IMR-90 (cell line): ENCODE measurements at regions not wholly inside any gene's neighbourhood (a gene's known extent, or its start where the extent isn't known, plus 50 kb on each side); places are given as distances from the start of the nearest gene placed in this dataset.

Experiments used
- ATAC-seq: fragments of 200-7000 bp; cut with Tn5 transposase; 2 replicates; pipeline ENCODE4 v1.9.1; 2020; ENCODE audit warnings: low read depth, mild to moderate bottlenecking, moderate library complexity
- BruUV-seq: library from RNA; stranded (reverse); fragments of 400-500 nt; replicated peaks from 2 replicates; lab custom pipeline; 2021; lab: Mats Ljungman, UMichigan
- CTCF ChIA-PET: fragments of 300-600 bp; formaldehyde crosslinking; extraction: SDS; loops from one replicate; lab custom pipeline; 2021; ENCODE audit warnings: antibody characterized with exemption; lab: Yijun Ruan, JAX
- POLR2A ChIA-PET: fragments of 300-600 bp; sonication (Branson Sonifier 250); formaldehyde crosslinking; loops from one replicate; lab custom pipeline; 2022; ENCODE audit warnings: antibody characterized with exemption; ENCODE audit not compliant: unreplicated experiment; lab: Charles Lee
- DNase-seq: peaks from one replicate; pipeline ENCODE4 v3.0.0; 2013
- H2AFZ ChIP-seq: replicated peaks from 2 replicates; pipeline ENCODE3; 2013; ENCODE audit warnings: low read length, mild to moderate bottlenecking; ENCODE audit not compliant: poor library complexity
- H2AK5ac ChIP-seq: 2 replicates; pipeline ENCODE4 v1.6.1; 2013; ENCODE audit warnings: low read depth, low read length, inconsistent platforms
- H2AK9ac ChIP-seq: replicated peaks from 2 replicates; pipeline ENCODE3; 2013; ENCODE audit warnings: mild to moderate bottlenecking, low read depth, low read length, moderate library complexity; ENCODE audit not compliant: poor library complexity
- H2BK120ac ChIP-seq: 2 replicates; pipeline ENCODE4 v1.6.1; 2013; ENCODE audit warnings: low read depth, low read length, inconsistent platforms
- H2BK15ac ChIP-seq: 3 replicates; pipeline ENCODE4 v1.6.1; 2013; ENCODE audit warnings: low read depth, low read length, inconsistent platforms
- H2BK20ac ChIP-seq: 2 replicates; pipeline ENCODE4 v1.6.1; 2013; ENCODE audit warnings: low read depth, mild to moderate bottlenecking, inconsistent platforms, low read length, moderate library complexity
- H2BK5ac ChIP-seq: 2 replicates; pipeline ENCODE4 v1.6.1; 2013; ENCODE audit warnings: mild to moderate bottlenecking, low read depth, low read length, inconsistent platforms; ENCODE audit not compliant: poor library complexity, severe bottlenecking
- H3K14ac ChIP-seq: replicated peaks from 2 replicates; pipeline ENCODE4 v1.6.1; 2013; ENCODE audit warnings: low read depth, low read length, inconsistent platforms
- H3K18ac ChIP-seq: 2 replicates; pipeline ENCODE4 v1.6.1; 2013; ENCODE audit warnings: low read depth, low read length, control low read depth
- H3K23ac ChIP-seq: 2 replicates; pipeline ENCODE4 v1.6.1; 2013; ENCODE audit warnings: low read depth, low read length, inconsistent platforms
- H3K27ac ChIP-seq: 2 replicates; pipeline ENCODE4 v1.5.1; 2013; ENCODE audit warnings: mild to moderate bottlenecking, control low read depth, low read length; ENCODE audit not compliant: insufficient read depth
- H3K27me3 ChIP-seq: 2 replicates; pipeline ENCODE4 v1.6.1; 2013; ENCODE audit warnings: low read length; ENCODE audit not compliant: control insufficient read depth, insufficient read depth
- H3K36me3 ChIP-seq: 2 replicates; pipeline ENCODE4 v1.6.1; 2013; ENCODE audit warnings: low read length, mixed read lengths; ENCODE audit not compliant: control insufficient read depth, insufficient read depth
- H3K4ac ChIP-seq: 2 replicates; pipeline ENCODE4 v1.6.1; 2013; ENCODE audit warnings: low read depth, low read length, inconsistent platforms
- H3K4me1 ChIP-seq: 2 replicates; pipeline ENCODE4 v1.6.1; 2013; ENCODE audit warnings: low read length, mixed read lengths; ENCODE audit not compliant: control insufficient read depth, insufficient read depth
- H3K4me2 ChIP-seq: 2 replicates; pipeline ENCODE4 v1.6.1; 2013; ENCODE audit warnings: low read depth, mild to moderate bottlenecking, control low read depth, low read length, moderate library complexity
- H3K4me3 ChIP-seq: 2 replicates; pipeline ENCODE4 v1.5.1; 2013; ENCODE audit warnings: low read depth, mild to moderate bottlenecking, control low read depth, low read length, moderate library complexity; ENCODE audit not compliant: insufficient read depth
- H3K56ac ChIP-seq: 2 replicates; pipeline ENCODE4 v1.6.1; 2013; ENCODE audit warnings: low read length, inconsistent platforms; ENCODE audit not compliant: insufficient read depth; ENCODE audit errors: extremely low read depth
- H3K79me1 ChIP-seq, 2 experiments: 2 replicates each; pipeline ENCODE4 v1.6.1; 2013; ENCODE audit warnings: low read length in 2 of 2, inconsistent platforms in 1 of 2, low read depth in 1 of 2
- H3K9ac ChIP-seq: 2 replicates; pipeline ENCODE4 v1.6.1; 2013; ENCODE audit warnings: low read depth, low read length, control low read depth
- H3K9me1 ChIP-seq: 2 replicates; pipeline ENCODE4 v1.6.1; 2013; ENCODE audit warnings: low read length, inconsistent platforms; ENCODE audit not compliant: insufficient read depth
- H3K9me3 ChIP-seq: 2 replicates; pipeline ENCODE4 v1.6.1; 2013; ENCODE audit warnings: low read length; ENCODE audit not compliant: control insufficient read depth, insufficient read depth
- H4K20me1 ChIP-seq: 2 replicates; pipeline ENCODE4 v1.6.1; 2013; ENCODE audit warnings: low read length, inconsistent platforms; ENCODE audit not compliant: insufficient read depth
- H4K5ac ChIP-seq: 2 replicates; pipeline ENCODE4 v1.6.1; 2013; ENCODE audit warnings: mild to moderate bottlenecking, low read depth, low read length, control low read depth
- H4K8ac ChIP-seq, 2 experiments: 2 replicates each; pipeline ENCODE4 v1.6.1; 2013; ENCODE audit warnings: low read depth in 2 of 2, low read length in 2 of 2, control low read depth in 1 of 2, inconsistent platforms in 1 of 2
- H4K91ac ChIP-seq: 2 replicates; pipeline ENCODE4 v1.6.1; 2013; ENCODE audit warnings: low read depth, low read length, inconsistent platforms; ENCODE audit not compliant: insufficient read depth
- POLR2A ChIP-seq: IDR thresholded peaks from 2 replicates; pipeline ENCODE4 v1.6.1; 2012; ENCODE audit warnings: mild to moderate bottlenecking, low read depth, low read length
- WGBS, 2 experiments: methylation state at CpG; one replicate each; pipeline versions ENCODE4 v1.1.5 to v1.1.7; 2013; ENCODE audit warnings: missing lambda C conversion rate in 2 of 2; ENCODE audit not compliant: insufficient read length in 1 of 2; ENCODE audit errors: extremely low coverage in 2 of 2; 5-methylcytosine and 5-hydroxymethylcytosine counted together
- dilution Hi-C: fragments of 300-500 bp; cut with HindIII; formaldehyde crosslinking; loops from one replicate; pipeline ENCODE4 v1.14.3; 2018; ENCODE audit warnings: low sequenced_read_pairs; ENCODE audit not compliant: unreplicated experiment
- in situ Hi-C: fragments of 300-500 bp; cut with MboI; formaldehyde crosslinking; loops from 3 replicates; pipeline ENCODE4 v1.14.3; 2019; ENCODE audit warnings: low sequenced_read_pairs, inconsistent platforms, mixed read lengths
- intact Hi-C: fragments of 100-400 bp; cut with micrococcal nuclease; formaldehyde crosslinking; loops from 2 replicates; pipeline ENCODE4 v1.10.0; 2022

DNA sequence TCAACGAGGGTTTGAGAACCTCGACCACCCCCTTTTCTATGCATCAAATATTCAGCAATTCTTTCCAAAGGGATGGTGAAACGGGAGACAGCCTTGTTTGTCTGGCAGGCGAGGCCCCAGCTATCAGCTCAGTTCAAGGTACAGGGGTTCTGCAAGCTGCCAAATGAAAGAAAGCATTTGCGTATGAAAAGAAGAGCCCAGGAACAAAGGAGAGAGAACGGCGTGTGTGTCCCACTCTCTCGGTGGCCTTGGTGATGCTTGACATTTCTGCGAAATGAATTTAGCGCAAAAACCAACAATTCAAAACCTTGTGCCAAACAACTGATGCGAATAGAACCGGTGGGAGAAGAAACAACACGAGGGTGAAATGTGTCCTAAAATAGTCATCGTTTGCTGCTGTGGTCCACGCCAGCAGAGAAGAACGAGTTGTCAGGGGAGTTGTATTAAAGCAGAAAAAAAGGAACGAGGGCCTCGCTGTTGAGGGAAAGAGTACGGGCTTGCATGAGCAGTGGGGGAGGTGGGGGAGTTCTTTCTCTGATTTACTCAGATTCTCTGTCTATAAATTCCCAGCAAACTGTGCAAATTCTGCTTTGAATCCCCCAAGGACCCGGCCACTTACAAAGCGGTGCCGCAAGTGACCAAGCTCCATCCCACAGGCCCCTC lies 97.7 kb downstream of the TMEM130 start:
- ChIA-PET POLR2A (no interaction called here), CTCF (interaction anchor here (0.7 kb wide), 1 partner anchor 26 kb away, joined by 3 read pairs; no protein-coding TSS in a partner anchor)
- in situ Hi-C loops (no loop called here), intact Hi-C loops (no loop called here), dilution Hi-C loops (no loop called here)
- Histone ChIP-seq H3K36me3 (no peaks in the 10 kb centered on the region), H3K27ac (no peak overlapping the region), H2AK5ac (no peak overlapping the region), H4K20me1 (no peaks in the 10 kb centered on the region), H4K8ac (no peak overlapping the region), H3K9me1 (no peaks in the 10 kb centered on the region), H3K4ac (no peak overlapping the region), H2BK5ac (no peak overlapping the region), H2BK15ac (no peak overlapping the region), H3K56ac (no peak overlapping the region), H3K14ac (no peak overlapping the region), H4K5ac (no peak overlapping the region), H2AK9ac (no peak overlapping the region), H4K91ac (no peak overlapping the region), H3K79me1 (no peaks in the 10 kb centered on the region), H3K27me3 (no peaks in the 10 kb centered on the region), H3K4me2 (peak overlapping the region; percentile 57), H2BK120ac (no peak overlapping the region), H3K9ac (no peak overlapping the region), H3K18ac (no peak overlapping the region), H2BK20ac (no peak overlapping the region), H3K4me1 (peaks cover 5% of the 10 kb centered on the region; the same call in 1 of the 2 replicates), H3K23ac (no peak overlapping the region), H3K9me3 (no peaks in the 10 kb centered on the region), H3K4me3 (no peak overlapping the region), H2AFZ (no peak overlapping the region)
- TF ChIP-seq POLR2A = no peak
- WGBS, 2 experiments = 23% methylated on average over 12 of the region's 22 CpGs; no CpG with 5 or more reads in 1 of the 2 experiments
- BruUV-seq = no TSS peak
- ATAC-seq (no peak), DNase-seq (no peak)
